IPS-20b (cell line): ENCODE measurements at regions not wholly inside any gene's neighbourhood (a gene's known extent, or its start where the extent isn't known, plus 50 kb on each side); places are given as distances from the start of the nearest gene placed in this dataset.
A peak's percentile ranks its signal among the peaks of the same experiment; 100 is the strongest.
"Not testable (repeated sequence)": the region's sequence is repeated elsewhere in the genome, so short reads cannot be mapped to it uniquely, and the experiment has no call there.

Experiments
- H3K27ac ChIP-seq: one replicate; pipeline ENCODE4 v1.5.1; 2013; ENCODE audit warnings: low read length
- H3K27me3 ChIP-seq: 2 replicates; pipeline ENCODE4 v1.6.1; 2013; ENCODE audit warnings: mild to moderate bottlenecking, low read length, inconsistent platforms; ENCODE audit not compliant: insufficient read depth
- H3K36me3 ChIP-seq: 2 replicates; pipeline ENCODE4 v1.6.1; 2013; ENCODE audit warnings: low read depth, mild to moderate bottlenecking, inconsistent platforms, low read length, moderate library complexity; ENCODE audit not compliant: insufficient read depth
- H3K4me1 ChIP-seq: 2 replicates; pipeline ENCODE4 v1.6.1; 2013; ENCODE audit warnings: mild to moderate bottlenecking, control low read depth, inconsistent platforms, low read length, moderate library complexity; ENCODE audit not compliant: insufficient read depth
- H3K4me3 ChIP-seq: 2 replicates; pipeline ENCODE4 v1.5.1; 2013; ENCODE audit warnings: mild to moderate bottlenecking, low read length, inconsistent platforms
- H3K9ac ChIP-seq: 2 replicates; pipeline ENCODE4 v1.6.1; 2013; ENCODE audit warnings: low read depth, mild to moderate bottlenecking, inconsistent platforms, low read length, moderate library complexity
- H3K9me3 ChIP-seq: 2 replicates; pipeline ENCODE4 v1.6.1; 2013; ENCODE audit warnings: mild to moderate bottlenecking, low read depth, low read length, inconsistent platforms; ENCODE audit not compliant: insufficient read depth

DNA sequence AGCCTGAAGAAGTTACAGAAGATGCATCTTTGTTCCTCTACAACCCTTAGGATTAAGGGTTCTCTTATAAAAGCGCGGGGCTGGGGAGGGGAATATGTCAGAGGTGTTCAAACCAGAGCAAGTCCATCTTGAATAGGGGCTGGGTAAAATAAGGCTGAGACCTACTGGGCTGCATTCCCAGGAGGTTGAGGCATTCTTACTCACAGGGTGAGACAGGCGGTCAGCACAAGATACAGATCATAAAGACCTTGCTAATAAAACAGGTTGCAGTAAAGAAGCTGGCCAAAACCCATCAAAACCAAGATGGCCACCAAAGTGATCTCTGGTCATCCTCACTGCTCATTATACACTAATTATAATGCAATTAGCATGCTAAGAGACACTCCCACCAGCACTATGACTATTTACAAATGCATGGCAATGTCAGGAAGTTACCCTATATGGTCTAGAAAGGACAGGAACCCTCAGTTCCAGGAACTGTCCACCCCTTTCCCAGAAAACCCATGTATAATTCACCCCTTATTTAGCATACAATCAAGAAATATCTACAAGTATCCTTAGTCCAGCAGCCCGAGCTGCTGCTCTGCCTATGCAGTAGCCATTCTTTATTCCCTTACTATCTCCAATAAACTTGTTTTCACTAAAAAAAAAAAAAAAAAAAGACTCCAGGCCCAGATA, 108.1 kb upstream of the FOXN3 start:
- H3K27ac ChIP-seq: no peak overlapping the region
- no peaks in the 10 kb centered on the region for H3K36me3 ChIP-seq
- no peaks in the 10 kb centered on the region for H3K27me3 ChIP-seq
- H3K9me3 ChIP-seq: peaks cover 3% of the 10 kb centered on the region
- H3K4me1 ChIP-seq: no peaks in the 10 kb centered on the region
- H3K9ac ChIP-seq: no peak overlapping the region
- H3K4me3 ChIP-seq: no peak overlapping the region

DNA sequence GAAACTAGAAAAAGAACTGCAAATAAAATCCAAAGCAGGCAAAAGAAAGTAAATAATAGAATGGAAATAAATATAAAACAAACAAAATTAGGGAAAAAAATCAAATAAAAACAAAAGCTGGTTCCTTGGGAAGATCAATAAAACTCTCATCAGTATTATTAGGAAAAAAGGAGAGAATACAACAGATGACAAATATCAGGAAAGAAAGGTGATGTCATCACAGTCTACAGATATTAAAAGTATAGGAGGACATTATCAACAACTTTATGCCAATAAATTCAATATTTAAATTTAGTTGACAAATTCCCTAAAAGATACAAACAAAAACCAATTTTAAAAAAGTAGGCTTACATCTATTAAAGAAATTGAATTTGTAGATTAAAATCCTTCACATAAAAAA, 107.4 kb upstream of the FOXN3 start:
- no peak overlapping the region for H3K4me3 ChIP-seq
- H3K36me3 ChIP-seq: no peaks in the 10 kb centered on the region
- H3K27ac ChIP-seq: no peak overlapping the region
- H3K4me1 ChIP-seq: no peaks in the 10 kb centered on the region
- no peaks in the 10 kb centered on the region for H3K27me3 ChIP-seq
- H3K9ac ChIP-seq: no peak overlapping the region
- peaks cover 3% of the 10 kb centered on the region for H3K9me3 ChIP-seq

DNA sequence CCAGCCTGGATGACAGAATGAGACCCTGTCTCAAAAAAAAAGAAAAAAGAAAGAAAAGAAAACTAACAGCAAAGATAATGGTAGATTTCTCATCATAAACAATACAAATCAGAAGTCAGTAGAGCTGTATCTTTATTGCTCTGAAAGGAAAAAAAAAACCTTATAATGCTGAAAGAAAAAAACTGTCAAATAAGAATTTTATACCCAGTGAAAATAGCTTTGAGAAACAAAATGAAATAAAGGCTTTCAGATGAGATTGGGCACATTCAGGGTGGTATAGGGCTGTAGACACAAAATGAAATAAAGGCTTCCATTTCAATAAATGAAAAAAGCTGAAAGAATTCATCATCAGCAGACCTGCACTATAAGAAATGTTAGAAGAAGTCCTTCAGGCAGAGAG, 105.0 kb upstream of the FOXN3 start:
- H3K27me3 ChIP-seq: no peaks in the 10 kb centered on the region
- no peak overlapping the region for H3K27ac ChIP-seq
- H3K9ac ChIP-seq: no peak overlapping the region
- no peaks in the 10 kb centered on the region for H3K36me3 ChIP-seq
- no peak overlapping the region for H3K4me3 ChIP-seq
- H3K4me1 ChIP-seq: no peaks in the 10 kb centered on the region
- H3K9me3 ChIP-seq: peaks cover 3% of the 10 kb centered on the region

DNA sequence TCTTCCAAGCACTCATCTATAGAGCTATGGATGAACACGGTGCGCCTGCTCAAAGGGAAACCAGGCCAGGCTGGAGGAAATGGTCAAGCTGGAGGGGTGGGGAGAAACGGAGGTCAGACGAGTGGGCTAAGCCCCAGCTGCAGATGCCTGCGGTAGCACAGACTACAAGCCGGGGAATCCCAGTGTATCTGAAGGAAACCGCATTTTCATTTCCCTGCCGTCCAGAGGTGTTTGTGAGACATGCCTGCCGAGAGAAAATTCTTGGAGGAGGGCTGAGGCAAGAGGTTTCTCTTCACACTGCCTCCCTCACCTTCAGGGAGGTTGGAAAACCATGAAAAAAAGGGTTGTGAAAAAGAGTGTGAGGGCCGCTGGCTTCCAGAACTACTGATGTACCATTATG, 102.0 kb upstream of the FOXN3 start:
- Histone ChIP-seq H3K4me3 (no peak overlapping the region), H3K27me3 (no peaks in the 10 kb centered on the region), H3K27ac (no peak overlapping the region), H3K9me3 (peaks cover 3% of the 10 kb centered on the region), H3K4me1 (no peaks in the 10 kb centered on the region), H3K9ac (no peak overlapping the region), H3K36me3 (0 out of 2 replicates have a peak, but pooled peaks cover 5% of the 10 kb centered on the region)

DNA sequence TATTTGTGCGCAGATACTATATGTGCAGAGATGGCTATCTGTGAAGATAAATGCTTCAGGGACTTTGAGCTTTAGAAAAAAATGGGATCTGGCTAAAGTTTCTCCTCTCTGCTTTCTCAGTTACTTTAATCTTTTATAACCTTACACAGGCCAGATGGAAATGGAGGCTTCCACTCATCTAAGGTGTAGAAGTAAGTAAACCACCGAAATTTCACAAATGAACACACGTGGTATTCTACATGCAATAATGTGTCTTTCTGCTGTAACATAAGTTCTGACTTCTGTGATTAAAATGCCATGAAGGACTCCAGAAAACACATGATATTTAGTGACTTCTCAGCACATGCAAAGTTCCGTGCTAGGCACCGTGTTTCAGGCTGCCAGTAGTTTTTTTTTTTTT, 99.1 kb upstream of the FOXN3 start:
- H3K9me3 ChIP-seq: no peaks in the 10 kb centered on the region
- H3K9ac ChIP-seq: no peak overlapping the region
- H3K4me3 ChIP-seq: no peak overlapping the region
- H3K4me1 ChIP-seq: no peaks in the 10 kb centered on the region
- 0 out of 2 replicates have a peak, but pooled peaks cover 5% of the 10 kb centered on the region for H3K36me3 ChIP-seq
- H3K27ac ChIP-seq: no peak overlapping the region
- H3K27me3 ChIP-seq: no peaks in the 10 kb centered on the region

DNA sequence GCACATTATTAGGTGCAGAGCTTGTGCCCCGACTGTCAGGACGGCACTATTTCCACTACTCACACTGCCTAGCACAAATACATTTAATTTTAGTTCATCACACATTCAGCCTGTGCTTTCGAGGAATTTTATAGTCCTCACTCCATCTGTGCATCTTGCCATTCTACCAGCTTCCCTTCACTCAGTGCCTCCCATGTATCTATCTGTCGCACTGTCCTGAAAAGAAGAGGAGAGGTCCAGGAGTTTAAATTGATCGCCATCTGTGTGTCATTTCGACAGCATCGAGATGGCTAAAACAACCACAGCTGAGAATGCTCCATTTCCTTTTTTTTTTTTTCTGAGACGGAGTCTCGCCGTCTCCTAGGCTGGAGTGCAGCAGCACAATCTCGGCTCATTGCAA, 97.6 kb upstream of the FOXN3 start:
- H3K4me1 ChIP-seq: peaks cover 10% of the 10 kb centered on the region; the same call in 1 of the 2 replicates

DNA sequence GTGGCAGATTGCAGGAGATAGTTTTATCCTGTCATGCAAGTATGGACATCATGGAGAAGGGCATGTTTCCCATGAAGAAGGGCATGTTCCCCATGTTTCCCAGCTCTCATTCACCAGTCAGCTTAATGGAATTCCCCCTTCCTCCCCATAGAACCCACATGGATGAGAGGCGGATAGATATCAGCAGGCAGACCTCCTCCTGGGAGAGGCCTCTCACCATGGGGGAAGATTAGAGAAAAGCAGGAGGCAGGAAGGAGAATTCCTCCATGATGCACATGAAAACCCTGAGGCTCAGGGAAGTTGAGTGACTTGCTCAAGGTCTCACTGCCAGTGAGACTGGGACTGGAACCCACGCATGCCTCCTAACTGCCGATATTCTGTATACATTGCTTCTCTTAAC, 92.9 kb upstream of the FOXN3 start:
- Histone ChIP-seq H3K36me3 (no peaks in the 10 kb centered on the region), H3K27ac (peak overlapping the region; percentile 11), H3K4me1 (peaks cover 10% of the 10 kb centered on the region; the same call in 1 of the 2 replicates), H3K9ac (no peak overlapping the region), H3K27me3 (no peaks in the 10 kb centered on the region), H3K9me3 (no peaks in the 10 kb centered on the region), H3K4me3 (no peak overlapping the region)

More for the DNA sequence above, 97.6 kb upstream of the FOXN3 start:
- no peaks in the 10 kb centered on the region for H3K27me3 ChIP-seq
- H3K9me3 ChIP-seq: no peaks in the 10 kb centered on the region
- H3K4me3 ChIP-seq: no peak overlapping the region
- no peak overlapping the region for H3K9ac ChIP-seq
- H3K27ac ChIP-seq: no peak overlapping the region
- H3K36me3 ChIP-seq: 0 out of 2 replicates have a peak, but pooled peaks cover 5% of the 10 kb centered on the region

DNA sequence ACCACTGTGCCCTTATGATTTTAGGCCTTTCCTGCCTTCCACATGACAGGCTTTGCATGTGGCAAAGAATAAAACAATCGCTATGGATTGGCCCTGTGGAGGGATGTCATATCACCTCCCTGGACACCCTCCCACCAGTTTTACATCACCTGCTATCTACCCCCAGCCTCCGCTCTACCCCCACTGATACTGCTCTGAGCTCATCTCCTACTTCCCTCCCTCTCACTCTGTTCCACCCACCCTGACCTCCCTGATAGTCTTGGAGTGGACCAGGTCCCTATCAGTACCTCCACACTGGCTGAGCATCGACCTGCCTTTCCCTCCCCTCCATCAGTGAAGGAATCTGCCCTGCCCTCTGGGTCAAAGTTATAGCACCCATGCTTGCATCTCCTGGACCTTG, 91.8 kb upstream of the FOXN3 start:
- Histone ChIP-seq H3K27me3 (no peaks in the 10 kb centered on the region), H3K9ac (no peak overlapping the region), H3K36me3 (no peaks in the 10 kb centered on the region), H3K4me1 (peaks cover 10% of the 10 kb centered on the region; the same call in 1 of the 2 replicates), H3K9me3 (no peaks in the 10 kb centered on the region), H3K27ac (no peak overlapping the region), H3K4me3 (no peak overlapping the region)

DNA sequence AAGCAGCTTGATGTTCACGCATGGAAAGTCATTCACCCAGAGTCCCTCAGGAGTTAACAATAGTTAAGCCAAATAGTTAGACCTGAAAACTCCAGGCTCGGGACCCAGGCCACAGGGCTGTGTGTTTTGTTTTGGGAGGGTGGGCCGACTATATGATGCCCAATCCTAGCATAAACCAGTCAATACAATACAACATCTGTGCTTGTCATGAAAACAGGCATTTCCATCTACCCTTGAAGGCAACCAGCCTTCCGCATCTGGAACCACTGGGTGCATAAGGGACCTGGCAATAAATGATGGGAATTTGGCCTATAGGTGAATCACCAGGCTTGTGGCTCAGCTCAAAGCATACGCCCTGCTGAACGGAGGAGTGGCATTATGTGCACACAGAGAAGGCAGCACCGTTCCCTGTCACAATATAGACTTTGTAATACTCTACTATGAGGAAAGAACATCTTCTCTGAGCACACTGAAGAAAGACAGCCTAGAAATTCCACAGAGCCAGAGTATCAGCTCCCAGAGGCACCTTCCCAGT, 91.0 kb upstream of the FOXN3 start:
- Histone ChIP-seq H3K9ac (no peak overlapping the region), H3K27me3 (no peaks in the 10 kb centered on the region), H3K4me1 (peaks cover 10% of the 10 kb centered on the region; the same call in 1 of the 2 replicates), H3K36me3 (no peaks in the 10 kb centered on the region), H3K27ac (no peak overlapping the region), H3K4me3 (no peak overlapping the region), H3K9me3 (no peaks in the 10 kb centered on the region)

DNA sequence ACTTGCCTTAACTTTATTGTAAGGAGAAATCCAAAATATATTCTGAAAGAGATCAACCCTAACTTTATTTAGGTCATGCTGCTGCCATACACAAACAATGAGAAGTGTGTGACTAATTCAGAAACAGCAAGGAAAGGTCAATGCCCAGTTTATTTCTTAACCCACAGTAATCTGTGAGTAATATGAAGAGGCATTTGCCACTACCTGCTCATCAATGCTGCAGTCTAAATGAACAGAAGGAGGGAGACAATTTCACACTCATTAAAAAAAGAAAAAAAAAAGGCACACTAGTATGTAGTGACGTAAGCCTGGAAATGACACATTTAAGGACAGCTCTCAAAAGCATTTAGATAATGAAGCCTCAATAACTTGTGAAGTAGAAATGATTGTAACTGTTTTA, 90.5 kb upstream of the FOXN3 start:
- Histone ChIP-seq H3K4me1 (peaks cover 10% of the 10 kb centered on the region; the same call in 1 of the 2 replicates), H3K27ac (no peak overlapping the region), H3K9ac (no peak overlapping the region)

DNA sequence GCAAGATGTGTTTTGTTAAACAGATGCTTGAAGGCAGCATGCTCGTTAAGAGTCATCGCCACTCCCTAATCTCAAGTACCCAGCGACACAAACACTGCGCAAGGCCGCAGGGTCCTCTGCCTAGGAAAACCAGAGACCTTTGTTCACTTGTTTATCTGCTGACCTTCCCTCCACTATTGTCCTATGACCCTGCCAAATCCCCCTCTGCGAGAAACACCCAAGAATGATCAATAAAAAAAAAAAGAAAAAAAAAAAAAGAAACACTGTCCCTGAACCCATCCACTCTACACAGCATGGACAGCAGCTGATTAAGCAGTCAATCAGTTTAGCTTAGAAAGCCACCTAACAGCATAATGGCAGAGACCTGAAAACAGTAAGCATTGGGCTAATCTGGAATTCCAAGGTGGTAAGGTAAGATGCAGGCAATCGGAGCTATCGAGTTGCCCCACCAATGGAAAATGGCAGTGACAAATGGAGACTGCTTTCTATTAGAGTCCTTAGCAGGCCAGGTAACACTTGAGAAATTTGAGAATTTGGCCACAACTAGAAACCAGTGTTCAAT, 89.9 kb upstream of the FOXN3 start:
- H3K9me3 ChIP-seq, H3K36me3 ChIP-seq, H3K27me3 ChIP-seq, H3K4me3 ChIP-seq, H3K9ac ChIP-seq, H3K4me1 ChIP-seq, H3K27ac ChIP-seq: not testable (repeated sequence)

More for the DNA sequence above, 90.5 kb upstream of the FOXN3 start:
- Histone ChIP-seq H3K36me3 (no peaks in the 10 kb centered on the region), H3K27me3 (no peaks in the 10 kb centered on the region), H3K4me3 (no peak overlapping the region), H3K9me3 (no peaks in the 10 kb centered on the region)
